ENCODE measurements at regions not wholly inside any gene's neighbourhood (a gene's known extent, or its start where the extent isn't known, plus 50 kb on each side); places are given as distances from the start of the nearest gene placed in this dataset.
"Not testable (repeated sequence)": the region's sequence is repeated elsewhere in the genome, so short reads cannot be mapped to it uniquely, and the experiment has no call there.

DNA sequence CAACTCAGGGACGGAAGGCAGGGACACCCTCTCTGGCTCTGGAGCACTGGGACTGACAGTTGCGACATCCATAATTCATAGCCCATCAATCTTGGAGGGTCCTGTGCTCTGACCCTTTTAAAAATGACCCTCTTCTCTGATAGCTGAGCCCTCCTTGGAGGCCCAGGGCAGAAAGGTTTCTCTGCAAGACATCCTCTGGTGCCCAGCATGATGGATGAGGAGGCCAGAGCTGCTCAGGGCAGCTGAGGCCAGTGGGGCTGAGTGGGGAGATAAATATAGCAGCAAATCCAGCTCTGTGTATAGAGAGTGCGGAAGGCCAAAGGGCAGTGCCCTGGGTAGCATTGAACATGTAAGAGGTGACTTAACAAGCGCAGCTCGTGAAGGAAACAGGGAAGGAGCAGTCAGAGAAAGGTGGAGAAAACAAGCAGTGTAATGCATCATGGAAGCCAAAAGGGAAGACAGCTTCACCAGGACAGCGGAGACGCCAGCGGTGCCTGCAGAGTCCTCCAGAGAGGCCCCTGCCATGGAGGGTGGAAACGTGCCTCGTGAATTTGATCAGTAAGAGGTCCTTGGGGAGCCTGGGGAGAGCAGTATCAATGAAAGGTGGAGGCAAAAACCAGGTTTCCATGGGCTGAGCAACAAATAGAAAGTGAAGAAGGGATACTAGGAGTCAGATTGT is 50.4 kb upstream of the FMOD start:
- no peak for DNase-seq

GRCh38 chr1:203402152-203402551 is 51.2 kb upstream of the FMOD start:
- no peak for DNase-seq

DNA sequence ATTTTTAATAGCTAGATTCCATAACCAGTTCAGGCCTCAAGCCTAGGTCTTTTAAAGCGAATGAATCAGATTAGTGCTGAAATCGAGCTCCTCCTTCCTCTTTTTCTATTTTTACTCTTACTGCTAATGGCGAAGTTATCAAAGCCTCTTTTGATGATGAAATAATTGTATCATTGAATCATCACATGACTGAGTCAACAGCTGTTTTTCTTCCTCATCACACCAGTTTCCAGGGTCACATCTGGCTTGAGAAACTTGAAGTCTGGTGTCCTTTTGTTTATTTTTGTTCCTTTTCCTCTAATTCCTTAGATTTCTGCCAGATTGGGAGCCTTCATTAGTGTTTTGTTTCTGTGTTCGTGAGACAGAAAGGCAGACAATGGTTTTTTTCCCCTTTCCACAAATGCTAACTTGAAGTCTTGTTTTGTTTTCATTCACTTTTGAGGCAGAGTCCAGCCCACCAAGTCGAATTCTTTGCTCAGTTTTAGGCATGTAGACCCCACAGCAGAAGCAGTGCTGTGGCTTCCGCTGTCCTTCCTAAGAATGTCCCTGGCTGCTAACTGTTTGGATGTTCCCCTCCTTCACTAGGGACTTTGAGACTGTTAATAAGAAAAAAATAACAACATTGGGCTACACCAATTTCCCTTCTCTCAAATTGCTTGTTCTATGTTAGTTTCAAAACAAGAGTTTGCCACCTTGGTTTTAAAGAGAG is 51.9 kb upstream of the FMOD start:
- DNase-seq: no peak

DNA sequence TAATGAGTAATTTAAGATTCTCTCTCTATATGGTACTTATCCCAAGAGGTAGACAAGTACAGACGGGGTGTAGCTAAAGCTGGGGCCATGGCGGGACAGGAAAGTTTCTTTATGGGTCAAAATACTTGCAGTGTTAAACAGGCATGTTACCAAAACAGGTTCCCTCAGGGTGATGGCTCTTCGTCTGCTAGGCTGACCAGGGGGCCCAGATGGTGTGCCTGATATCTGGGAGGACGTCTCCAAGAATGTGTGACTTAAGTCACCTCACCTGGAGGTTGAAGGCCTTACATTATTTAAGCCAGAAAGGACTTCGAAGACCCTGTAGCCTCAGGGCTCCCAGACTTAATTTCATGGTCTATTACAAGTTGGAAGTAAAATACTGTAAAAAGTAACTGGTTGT is 52.7 kb upstream of the FMOD start:
- no peak for DNase-seq

GRCh38 chr1:203404546-203404945 is 53.6 kb upstream of the FMOD start:
- no peak for DNase-seq

- DNase-seq: no peak
These were observed 54.9 kb upstream of the FMOD start for GRCh38 chr1:203405703-203406438.

- no peak for DNase-seq
These were observed 55.6 kb upstream of the FMOD start for GRCh38 chr1:203406446-203407045.

DNA sequence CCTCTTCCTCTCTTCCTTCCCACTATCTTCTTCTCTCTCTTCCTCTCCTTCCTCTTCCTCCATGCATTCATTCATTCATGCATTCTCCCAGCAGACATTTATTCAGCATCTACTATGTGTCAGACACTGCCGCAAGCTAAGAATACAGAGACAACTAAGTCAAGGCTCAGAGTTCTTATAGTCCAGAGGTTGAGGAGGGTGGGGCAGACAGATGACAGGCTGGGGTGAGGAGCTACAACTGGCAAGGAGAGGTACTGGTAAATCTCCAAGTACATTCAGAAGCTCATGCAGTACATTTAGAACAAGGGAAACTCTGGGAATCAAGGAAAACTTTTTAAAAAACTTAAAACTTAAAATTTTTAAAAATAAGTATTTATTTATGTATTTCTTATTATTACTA is 56.4 kb upstream of the FMOD start:
- no peak for DNase-seq

DNA sequence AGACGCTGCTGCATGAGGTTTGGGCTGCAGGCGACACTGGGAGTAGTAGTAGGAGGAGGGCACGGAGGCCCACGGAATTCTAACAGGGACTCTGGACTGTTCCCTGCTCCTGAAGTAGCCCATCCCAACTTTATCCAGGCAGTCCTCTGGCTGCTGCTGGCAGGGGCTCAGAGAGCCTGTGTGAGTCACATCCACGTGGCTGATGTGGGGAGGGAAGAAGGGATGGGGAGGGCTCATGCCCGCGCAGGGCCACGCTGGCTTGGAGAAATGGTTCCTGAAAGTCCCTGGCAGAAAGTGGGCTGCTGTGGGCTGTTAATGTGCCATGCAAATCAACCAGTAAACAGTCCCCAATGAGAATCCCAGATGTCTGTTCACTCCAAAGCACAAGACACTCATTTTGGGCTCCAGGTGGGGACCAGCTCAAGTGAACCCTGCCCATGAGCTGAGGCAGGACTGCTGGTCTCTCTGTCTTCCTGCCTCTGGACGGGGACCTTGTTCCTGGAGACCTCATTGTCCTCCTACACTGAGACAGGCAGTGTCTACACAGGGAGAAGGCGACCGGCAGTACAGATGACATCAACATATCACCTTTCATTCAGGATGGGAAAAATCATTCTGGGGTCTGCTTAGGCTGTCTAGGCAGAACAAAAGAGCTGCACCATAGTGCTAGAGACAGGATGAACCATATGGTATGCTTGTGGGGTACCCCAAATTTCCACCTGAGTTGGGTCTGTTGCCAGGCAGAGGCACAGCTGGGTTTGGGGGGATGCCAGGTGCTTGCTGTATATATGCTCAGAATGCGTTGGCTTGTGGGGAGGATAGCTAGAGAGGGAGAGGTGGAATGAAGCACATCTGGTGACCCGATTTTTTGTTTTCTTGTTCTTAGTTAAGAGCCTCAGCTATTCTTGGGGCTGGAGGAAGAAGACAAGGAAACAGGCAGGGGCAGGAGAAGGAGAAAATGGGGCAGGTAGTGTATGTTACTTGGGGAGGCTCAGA is 57.9 kb upstream of the FMOD start:
- no peak for DNase-seq

DNA sequence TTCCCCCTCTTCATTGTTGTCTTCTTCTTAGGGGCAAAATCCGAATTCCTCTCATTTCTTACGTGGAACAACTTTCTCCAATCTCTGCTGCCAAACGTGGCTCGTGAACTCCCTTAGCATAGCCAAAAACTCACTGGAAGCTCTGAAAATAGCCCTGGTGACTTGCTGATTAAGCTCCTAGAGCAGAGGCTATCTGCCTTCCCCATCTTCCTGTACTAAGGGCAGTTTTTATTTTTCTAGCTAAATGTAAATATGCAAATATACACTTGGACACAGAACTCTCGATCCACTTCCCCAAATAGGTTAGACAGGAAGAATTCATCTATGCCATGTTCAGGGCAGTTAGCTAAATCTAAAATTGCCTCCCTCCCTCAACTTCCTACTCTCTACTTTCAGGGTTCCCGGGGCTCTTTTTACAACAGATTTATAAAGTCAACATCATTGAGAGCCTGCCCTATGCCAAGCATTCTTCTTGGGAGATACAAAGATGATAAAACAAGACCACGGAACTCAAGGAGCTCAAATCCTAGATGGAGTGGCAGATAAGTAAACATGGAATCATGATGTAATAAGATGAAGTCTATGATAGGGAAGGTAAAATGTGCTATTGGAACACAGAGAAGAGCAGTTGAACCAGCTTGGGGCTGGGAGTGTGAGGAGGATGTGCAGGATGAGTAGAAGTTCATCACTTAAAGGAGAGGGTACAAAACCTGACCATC is 59.4 kb upstream of the FMOD start:
- DNase-seq: no peak

GRCh38 chr1:203411431-203411830 is 60.5 kb upstream of the FMOD start:
- not testable (repeated sequence) for DNase-seq

GRCh38 chr1:203419558-203419957 is 56.0 kb upstream of the PRELP start:
- DNase-seq: no peak

DNA sequence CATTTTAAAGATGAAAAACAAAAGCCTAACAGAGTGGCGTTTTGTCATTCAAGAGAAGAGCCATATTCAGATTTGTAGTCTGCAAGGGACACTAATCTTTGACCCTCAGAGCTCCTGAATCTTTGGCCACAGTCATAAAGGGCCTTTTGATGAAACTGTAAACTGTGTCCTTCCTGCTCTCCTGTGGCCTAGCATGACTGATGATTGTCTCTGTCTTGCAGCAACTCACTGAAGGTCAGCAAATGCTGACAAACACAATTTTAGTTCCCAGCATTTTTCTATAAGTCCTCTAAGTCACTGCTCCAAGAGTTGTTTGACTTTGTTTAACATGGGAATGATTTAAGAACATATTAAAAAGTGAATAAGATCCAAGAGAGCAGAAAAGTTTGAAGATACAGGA is 55.3 kb upstream of the PRELP start:
- no peak for DNase-seq

GRCh38 chr1:203421246-203421645 is 54.4 kb upstream of the PRELP start:
- no peak for DNase-seq

- DNase-seq: no peak
These were observed 53.5 kb upstream of the PRELP start for GRCh38 chr1:203422116-203422515.

GRCh38 chr1:203422656-203423055 is 53.0 kb upstream of the PRELP start:
- no peak for DNase-seq

DNA sequence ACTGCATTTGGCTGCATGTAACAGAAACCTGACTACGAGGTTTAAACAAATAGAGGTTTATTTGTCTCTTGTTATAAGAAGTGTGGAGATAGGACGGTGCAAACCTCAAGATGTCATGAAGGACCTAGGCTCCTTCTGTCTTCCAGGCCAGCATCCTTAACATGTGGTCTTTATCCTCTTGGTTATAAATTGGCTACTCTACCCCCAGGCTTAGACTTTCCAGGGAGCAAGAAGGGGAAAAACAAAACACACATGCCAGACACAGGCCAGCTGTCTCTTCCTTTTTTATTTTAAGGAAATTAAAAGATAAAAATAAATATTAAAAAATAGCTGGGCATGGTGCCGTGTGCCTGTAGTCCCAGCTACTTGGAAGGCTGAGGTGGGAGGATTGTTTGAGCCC is 51.3 kb upstream of the PRELP start:
- no peak for DNase-seq

DNA sequence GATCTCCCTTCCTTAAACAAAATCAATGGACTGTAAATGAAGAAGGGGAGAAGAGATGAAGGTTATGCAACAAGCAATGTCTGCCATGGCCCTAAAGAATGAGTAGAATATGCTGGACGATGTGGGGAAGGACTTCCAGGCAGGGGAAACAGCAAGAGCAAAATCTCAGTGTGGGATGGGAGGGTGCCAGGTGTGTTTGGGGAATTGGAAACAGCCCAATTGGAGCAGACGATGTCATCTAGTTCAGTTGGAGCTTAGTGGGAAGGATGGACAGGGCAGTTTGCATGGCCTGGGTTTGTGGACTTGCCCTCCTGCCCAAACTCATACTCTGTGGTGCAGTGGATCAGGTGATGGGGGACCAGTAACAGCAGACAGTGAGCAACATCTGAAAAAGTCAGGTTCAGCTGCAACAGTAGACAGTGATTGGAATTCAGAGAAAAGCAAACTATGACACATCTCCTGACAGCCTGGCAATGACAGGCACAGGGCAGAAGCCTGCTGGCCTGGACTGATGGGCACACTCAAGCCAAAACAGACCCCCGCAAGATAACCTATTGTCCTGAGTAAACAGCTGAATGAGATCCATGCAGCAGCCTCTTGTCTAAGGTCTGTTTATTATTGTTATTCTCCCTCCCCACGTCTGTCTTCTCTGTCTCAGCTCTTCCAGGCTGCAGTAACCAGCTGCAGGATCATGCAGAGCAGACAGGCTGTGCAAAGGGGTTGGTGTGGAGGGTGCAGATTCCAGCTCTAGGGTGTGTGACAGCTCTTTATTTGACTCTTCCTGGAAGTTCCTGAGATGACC is 50.5 kb upstream of the PRELP start:
- DNase-seq: peak; percentile 4

DNA sequence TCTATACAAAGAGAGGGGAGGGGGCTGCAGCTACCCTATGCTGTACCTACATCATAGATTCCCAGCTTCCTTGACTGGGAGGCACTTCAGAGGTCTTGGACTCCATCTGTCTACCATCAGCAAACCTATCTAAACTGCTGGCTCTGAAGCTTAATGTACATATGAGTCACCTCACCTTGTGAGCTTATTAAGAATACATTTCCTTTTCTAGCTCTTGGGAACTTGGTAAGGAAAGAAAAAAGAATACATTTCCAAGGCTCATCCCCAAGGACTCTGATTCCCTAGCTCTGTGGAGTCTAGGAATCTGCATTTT is 50.0 kb upstream of the PRELP start:
- DNase-seq: no peak
